ENCODE measurements at regions not wholly inside any gene's neighbourhood (a gene's known extent, or its start where the extent isn't known, plus 50 kb on each side); places are given as distances from the start of the nearest gene placed in this dataset.

- no peak for DNase-seq
- WGBS, 2 experiments (ENCODE audit: insufficient coverage in 1 of 2, insufficient read length in 1 of 2), result 85 to 100% methylated on average over 1 of the region's 1 CpG
- H3K4me3 Mint-ChIP-seq, result no peak overlapping the region
Observed at GRCh38 chr12:118900993-118901392, 80.3 kb upstream of the SRRM4 start.

DNA sequence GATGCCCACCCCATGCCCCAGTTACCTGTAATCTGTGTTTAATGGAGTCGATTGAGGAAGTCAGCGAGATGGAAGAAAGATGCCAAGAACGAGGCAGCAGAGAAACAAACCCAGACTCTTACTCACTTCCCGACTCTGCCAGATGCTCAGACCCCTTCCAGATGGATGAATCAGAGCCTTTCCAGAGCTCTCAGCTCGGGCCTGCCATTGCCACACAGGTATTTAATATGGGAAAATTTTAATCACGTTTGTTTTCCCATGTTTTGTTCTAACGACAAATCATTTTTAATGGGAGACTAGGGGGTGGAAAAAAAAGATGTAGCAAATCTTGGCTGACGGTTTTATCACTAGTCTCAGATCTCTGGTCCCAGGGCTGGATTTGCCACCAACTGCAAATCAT, 72.5 kb upstream of the SRRM4 start:
- H3K27ac ChIP-seq (ENCODE audit: low read depth, low read length), result no peak overlapping the region
- H3K27me3 ChIP-seq (ENCODE audit: control insufficient read depth, insufficient read depth, low read length, poor library complexity, severe bottlenecking), result peaks cover 22% of the 10 kb centered on the region
- Mint-ChIP-seq H3K4me1 (no peaks in the 10 kb centered on the region), H3K36me3 (ENCODE audit: low read depth) (no peaks in the 10 kb centered on the region), H3K4me3 (no peak overlapping the region), H3K9me3 (peaks cover 6% of the 10 kb centered on the region), H3K27me3 (ENCODE audit: insufficient read depth) (peaks cover 19% of the 10 kb centered on the region), H3K27ac (no peak overlapping the region)
- DNase-seq, result no peak
- no peaks in the 10 kb centered on the region for H3K4me1 ChIP-seq (ENCODE audit: control insufficient read depth, insufficient read depth, low read length)
- WGBS, 2 experiments (ENCODE audit: insufficient coverage in 1 of 2, insufficient read length in 1 of 2), result 85 to 88% methylated on average over 3 to 8 of the region's 8 CpGs
- no peak overlapping the region for H3K4me3 ChIP-seq (ENCODE audit: low read length)
- H3K36me3 ChIP-seq (ENCODE audit: control insufficient read depth, insufficient read depth, low read length), result no peaks in the 10 kb centered on the region
- TF ChIP-seq, protein P1, sequence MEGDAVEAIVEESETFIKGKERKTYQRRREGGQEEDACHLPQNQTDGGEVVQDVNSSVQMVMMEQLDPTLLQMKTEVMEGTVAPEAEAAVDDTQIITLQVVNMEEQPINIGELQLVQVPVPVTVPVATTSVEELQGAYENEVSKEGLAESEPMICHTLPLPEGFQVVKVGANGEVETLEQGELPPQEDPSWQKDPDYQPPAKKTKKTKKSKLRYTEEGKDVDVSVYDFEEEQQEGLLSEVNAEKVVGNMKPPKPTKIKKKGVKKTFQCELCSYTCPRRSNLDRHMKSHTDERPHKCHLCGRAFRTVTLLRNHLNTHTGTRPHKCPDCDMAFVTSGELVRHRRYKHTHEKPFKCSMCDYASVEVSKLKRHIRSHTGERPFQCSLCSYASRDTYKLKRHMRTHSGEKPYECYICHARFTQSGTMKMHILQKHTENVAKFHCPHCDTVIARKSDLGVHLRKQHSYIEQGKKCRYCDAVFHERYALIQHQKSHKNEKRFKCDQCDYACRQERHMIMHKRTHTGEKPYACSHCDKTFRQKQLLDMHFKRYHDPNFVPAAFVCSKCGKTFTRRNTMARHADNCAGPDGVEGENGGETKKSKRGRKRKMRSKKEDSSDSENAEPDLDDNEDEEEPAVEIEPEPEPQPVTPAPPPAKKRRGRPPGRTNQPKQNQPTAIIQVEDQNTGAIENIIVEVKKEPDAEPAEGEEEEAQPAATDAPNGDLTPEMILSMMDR (conservative IDR thresholded peaks at IDR 0.05), result no peak
- no peak overlapping the region for H3K9ac ChIP-seq (ENCODE audit: extremely low read depth, low read length, poor library complexity, severe bottlenecking)
- H3K9me3 ChIP-seq (ENCODE audit: control insufficient read depth, low read length), result no peaks in the 10 kb centered on the region

More at GRCh38 chr12:118900993-118901392, 80.3 kb upstream of the SRRM4 start:
- Mint-ChIP-seq H3K27me3 (ENCODE audit: insufficient read depth) (peaks cover 28% of the 10 kb centered on the region), H3K36me3 (ENCODE audit: low read depth) (no peaks in the 10 kb centered on the region), H3K27ac (no peak overlapping the region), H3K4me1 (no peaks in the 10 kb centered on the region), H3K9me3 (peaks cover 6% of the 10 kb centered on the region)
- TF ChIP-seq, protein P1 (conservative IDR thresholded peaks at IDR 0.05), result no peak
- peaks cover 34% of the 10 kb centered on the region for H3K27me3 ChIP-seq (ENCODE audit: control insufficient read depth, insufficient read depth, low read length, poor library complexity, severe bottlenecking)
- no peaks in the 10 kb centered on the region for H3K9me3 ChIP-seq (ENCODE audit: control insufficient read depth, low read length)
- no peak overlapping the region for H3K27ac ChIP-seq (ENCODE audit: low read depth, low read length)
- no peaks in the 10 kb centered on the region for H3K4me1 ChIP-seq (ENCODE audit: control insufficient read depth, insufficient read depth, low read length)
- no peaks in the 10 kb centered on the region for H3K36me3 ChIP-seq (ENCODE audit: control insufficient read depth, insufficient read depth, low read length)
- no peak overlapping the region for H3K4me3 ChIP-seq (ENCODE audit: low read length)
- no peak overlapping the region for H3K9ac ChIP-seq (ENCODE audit: extremely low read depth, low read length, poor library complexity, severe bottlenecking)

- no peak overlapping the region for H3K27ac Mint-ChIP-seq
- no peaks in the 10 kb centered on the region for H3K36me3 Mint-ChIP-seq (ENCODE audit: low read depth)
- H3K9me3 ChIP-seq (ENCODE audit: control insufficient read depth, low read length), result no peaks in the 10 kb centered on the region
- no peak overlapping the region for H3K4me3 Mint-ChIP-seq
- H3K27me3 Mint-ChIP-seq (ENCODE audit: insufficient read depth), result peaks cover 3% of the 10 kb centered on the region
- DNase-seq, result no peak
- H3K4me1 ChIP-seq (ENCODE audit: control insufficient read depth, insufficient read depth, low read length), result no peaks in the 10 kb centered on the region
- WGBS, 2 experiments (ENCODE audit: insufficient coverage in 1 of 2, insufficient read length in 1 of 2), result 89 to 93% methylated on average over 5 to 9 of the region's 9 CpGs
- no peak overlapping the region for H3K4me3 ChIP-seq (ENCODE audit: low read length)
- H3K9ac ChIP-seq (ENCODE audit: extremely low read depth, low read length, poor library complexity, severe bottlenecking), result no peak overlapping the region
- H3K27ac ChIP-seq (ENCODE audit: low read depth, low read length), result no peak overlapping the region
- H3K4me1 Mint-ChIP-seq, result no peaks in the 10 kb centered on the region
- H3K9me3 Mint-ChIP-seq, result no peaks in the 10 kb centered on the region
- TF ChIP-seq, protein P1 (conservative IDR thresholded peaks at IDR 0.05), result no peak
- H3K27me3 ChIP-seq (ENCODE audit: control insufficient read depth, insufficient read depth, low read length, poor library complexity, severe bottlenecking), result peaks cover 29% of the 10 kb centered on the region
- no peaks in the 10 kb centered on the region for H3K36me3 ChIP-seq (ENCODE audit: control insufficient read depth, insufficient read depth, low read length)
Observed at GRCh38 chr12:118912697-118913270, 68.6 kb upstream of the SRRM4 start.
